NT2/D1 (cell line): ENCODE measurements at regions not wholly inside any gene's neighbourhood (a gene's known extent, or its start where the extent isn't known, plus 50 kb on each side); places are given as distances from the start of the nearest gene placed in this dataset.

ENCODE experiments used
- YY1 ChIP-seq: IDR thresholded peaks from 2 replicates; pipeline ENCODE4 v1.6.1; 2011; ENCODE audit not compliant: insufficient read length, insufficient read depth
- ZNF274 ChIP-seq: IDR thresholded peaks from 2 replicates; pipeline ENCODE4 v1.6.1; 2011; ENCODE audit warnings: mild to moderate bottlenecking, low read depth, low read length

DNA sequence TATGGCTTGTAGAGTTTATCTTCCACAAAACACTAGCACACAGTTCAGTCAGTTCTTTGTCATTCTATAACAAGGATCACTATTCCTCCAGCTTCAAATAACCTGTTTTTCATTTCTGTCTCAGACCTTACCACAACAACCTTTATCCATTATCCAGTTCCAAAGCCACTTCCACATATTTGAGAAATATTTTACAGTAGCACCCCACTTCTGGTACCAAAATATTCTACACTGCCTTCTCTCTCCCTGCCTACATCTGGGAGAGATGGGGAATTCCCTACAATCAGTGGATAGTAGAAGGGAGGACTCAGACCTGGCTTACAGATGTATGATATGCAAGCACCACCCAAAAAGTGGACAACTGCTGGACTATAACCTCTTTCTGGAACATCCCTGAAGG is 651.4 kb downstream of the ADGRL2 start:
- TF ChIP-seq YY1, result no peak
- TF ChIP-seq ZNF274, result no peak
